ENCODE measurements at regions not wholly inside any gene's neighbourhood (a gene's known extent, or its start where the extent isn't known, plus 50 kb on each side); places are given as distances from the start of the nearest gene placed in this dataset.

GRCh38 chr21:17044696-17045095, 468.1 kb upstream of the CXADR start:
- Histone ChIP-seq H3K36me3 (ENCODE audit: control insufficient read depth in 1 of 2, insufficient read depth in 2 of 2, low read length in 2 of 2) (no peaks in the 10 kb centered on the region), H3K4me3 (ENCODE audit: low read depth in 1 of 2, low read length in 2 of 2) (no peak overlapping the region), H3K27me3 (ENCODE audit: control insufficient read depth in 1 of 2, insufficient read depth in 2 of 2, low read length in 2 of 2) (no peaks in the 10 kb centered on the region), H3K27ac (ENCODE audit: low read depth, low read length) (no peak overlapping the region), H3K9me3 (ENCODE audit: control insufficient read depth in 1 of 2, low read length in 2 of 2) (peaks cover 7 to 31% of the 10 kb centered on the region in 2 donors), H3K9ac (ENCODE audit: low read depth in 1 of 2, low read length in 2 of 2) (no peak overlapping the region), H3K4me1 (ENCODE audit: control insufficient read depth in 1 of 2, insufficient read depth in 2 of 2, low read length in 2 of 2) (no peaks in the 10 kb centered on the region)

- H3K9ac ChIP-seq (ENCODE audit: low read depth in 1 of 2, low read length in 2 of 2): no peak overlapping the region
- H3K4me1 ChIP-seq (ENCODE audit: control insufficient read depth in 1 of 2, insufficient read depth in 2 of 2, low read length in 2 of 2): no peaks in the 10 kb centered on the region
- H3K36me3 ChIP-seq (ENCODE audit: control insufficient read depth in 1 of 2, insufficient read depth in 2 of 2, low read length in 2 of 2): no peaks in the 10 kb centered on the region
- H3K4me3 ChIP-seq (ENCODE audit: low read depth in 1 of 2, low read length in 2 of 2): no peak overlapping the region
- H3K27ac ChIP-seq (ENCODE audit: low read depth, low read length): no peak overlapping the region
- H3K27me3 ChIP-seq (ENCODE audit: control insufficient read depth in 1 of 2, insufficient read depth in 2 of 2, low read length in 2 of 2): no peaks in the 10 kb centered on the region
- peaks cover 7 to 35% of the 10 kb centered on the region in 2 donors for H3K9me3 ChIP-seq (ENCODE audit: control insufficient read depth in 1 of 2, low read length in 2 of 2)
Observed at GRCh38 chr21:17045214-17045853, 467.5 kb upstream of the CXADR start.

- Histone ChIP-seq H3K4me1 (ENCODE audit: control insufficient read depth in 1 of 2, insufficient read depth in 2 of 2, low read length in 2 of 2) (no peaks in the 10 kb centered on the region), H3K27me3 (ENCODE audit: control insufficient read depth in 1 of 2, insufficient read depth in 2 of 2, low read length in 2 of 2) (no peaks in the 10 kb centered on the region), H3K36me3 (ENCODE audit: control insufficient read depth in 1 of 2, insufficient read depth in 2 of 2, low read length in 2 of 2) (no peaks in the 10 kb centered on the region), H3K9ac (ENCODE audit: low read depth in 1 of 2, low read length in 2 of 2) (no peak overlapping the region), H3K4me3 (ENCODE audit: low read depth in 1 of 2, low read length in 2 of 2) (no peak overlapping the region), H3K27ac (ENCODE audit: low read depth, low read length) (no peak overlapping the region), H3K9me3 (ENCODE audit: control insufficient read depth in 1 of 2, low read length in 2 of 2) (peaks cover 7 to 29% of the 10 kb centered on the region in 2 donors)
Observed at GRCh38 chr21:17048974-17049373, 463.9 kb upstream of the CXADR start.

GRCh38 chr21:17050156-17050555, 462.7 kb upstream of the CXADR start:
- H3K36me3 ChIP-seq (ENCODE audit: control insufficient read depth in 1 of 2, insufficient read depth in 2 of 2, low read length in 2 of 2): no peaks in the 10 kb centered on the region
- H3K9ac ChIP-seq (ENCODE audit: low read depth in 1 of 2, low read length in 2 of 2): no peak overlapping the region

GRCh38 chr21:17050646-17051045, 462.2 kb upstream of the CXADR start:
- Histone ChIP-seq H3K9me3 (ENCODE audit: control insufficient read depth in 1 of 2, low read length in 2 of 2) (peaks cover 7 to 21% of the 10 kb centered on the region in 2 donors), H3K4me3 (ENCODE audit: low read depth in 1 of 2, low read length in 2 of 2) (no peak overlapping the region), H3K9ac (ENCODE audit: low read depth in 1 of 2, low read length in 2 of 2) (no peak overlapping the region), H3K27me3 (ENCODE audit: control insufficient read depth in 1 of 2, insufficient read depth in 2 of 2, low read length in 2 of 2) (no peaks in the 10 kb centered on the region), H3K27ac (ENCODE audit: low read depth, low read length) (no peak overlapping the region), H3K4me1 (ENCODE audit: control insufficient read depth in 1 of 2, insufficient read depth in 2 of 2, low read length in 2 of 2) (no peaks in the 10 kb centered on the region), H3K36me3 (ENCODE audit: control insufficient read depth in 1 of 2, insufficient read depth in 2 of 2, low read length in 2 of 2) (no peaks in the 10 kb centered on the region)

More at GRCh38 chr21:17050156-17050555, 462.7 kb upstream of the CXADR start:
- H3K27ac ChIP-seq (ENCODE audit: low read depth, low read length): no peak overlapping the region
- no peaks in the 10 kb centered on the region for H3K4me1 ChIP-seq (ENCODE audit: control insufficient read depth in 1 of 2, insufficient read depth in 2 of 2, low read length in 2 of 2)
- H3K4me3 ChIP-seq (ENCODE audit: low read depth in 1 of 2, low read length in 2 of 2): no peak overlapping the region
- H3K27me3 ChIP-seq (ENCODE audit: control insufficient read depth in 1 of 2, insufficient read depth in 2 of 2, low read length in 2 of 2): no peaks in the 10 kb centered on the region
- peaks cover 7 to 21% of the 10 kb centered on the region in 2 donors for H3K9me3 ChIP-seq (ENCODE audit: control insufficient read depth in 1 of 2, low read length in 2 of 2)

GRCh38 chr21:17051054-17051453, 461.8 kb upstream of the CXADR start:
- H3K4me3 ChIP-seq (ENCODE audit: low read depth in 1 of 2, low read length in 2 of 2): no peak overlapping the region
- H3K4me1 ChIP-seq (ENCODE audit: control insufficient read depth in 1 of 2, insufficient read depth in 2 of 2, low read length in 2 of 2): no peaks in the 10 kb centered on the region
- no peaks in the 10 kb centered on the region for H3K36me3 ChIP-seq (ENCODE audit: control insufficient read depth in 1 of 2, insufficient read depth in 2 of 2, low read length in 2 of 2)
- H3K9me3 ChIP-seq (ENCODE audit: control insufficient read depth in 1 of 2, low read length in 2 of 2): peaks cover 7 to 25% of the 10 kb centered on the region in 2 donors
- no peaks in the 10 kb centered on the region for H3K27me3 ChIP-seq (ENCODE audit: control insufficient read depth in 1 of 2, insufficient read depth in 2 of 2, low read length in 2 of 2)
- H3K9ac ChIP-seq (ENCODE audit: low read depth in 1 of 2, low read length in 2 of 2): no peak overlapping the region
- H3K27ac ChIP-seq (ENCODE audit: low read depth, low read length): no peak overlapping the region

GRCh38 chr21:17053321-17053720, 459.5 kb upstream of the CXADR start:
- H3K9ac ChIP-seq (ENCODE audit: low read depth in 1 of 2, low read length in 2 of 2): no peak overlapping the region
- H3K36me3 ChIP-seq (ENCODE audit: control insufficient read depth in 1 of 2, insufficient read depth in 2 of 2, low read length in 2 of 2): no peaks in the 10 kb centered on the region
- H3K27ac ChIP-seq (ENCODE audit: low read depth, low read length): no peak overlapping the region
- peaks cover 7 to 32% of the 10 kb centered on the region in 2 donors for H3K9me3 ChIP-seq (ENCODE audit: control insufficient read depth in 1 of 2, low read length in 2 of 2)
- no peak overlapping the region for H3K4me3 ChIP-seq (ENCODE audit: low read depth in 1 of 2, low read length in 2 of 2)
- H3K27me3 ChIP-seq (ENCODE audit: control insufficient read depth in 1 of 2, insufficient read depth in 2 of 2, low read length in 2 of 2): no peaks in the 10 kb centered on the region
- H3K4me1 ChIP-seq (ENCODE audit: control insufficient read depth in 1 of 2, insufficient read depth in 2 of 2, low read length in 2 of 2): no peaks in the 10 kb centered on the region

- Histone ChIP-seq H3K36me3 (ENCODE audit: control insufficient read depth in 1 of 2, insufficient read depth in 2 of 2, low read length in 2 of 2) (no peaks in the 10 kb centered on the region), H3K4me3 (ENCODE audit: low read depth in 1 of 2, low read length in 2 of 2) (no peak overlapping the region), H3K9ac (ENCODE audit: low read depth in 1 of 2, low read length in 2 of 2) (no peak overlapping the region), H3K9me3 (ENCODE audit: control insufficient read depth in 1 of 2, low read length in 2 of 2) (peaks cover 0 to 11% of the 10 kb centered on the region in 2 donors), H3K4me1 (ENCODE audit: control insufficient read depth in 1 of 2, insufficient read depth in 2 of 2, low read length in 2 of 2) (no peaks in the 10 kb centered on the region), H3K27me3 (ENCODE audit: control insufficient read depth in 1 of 2, insufficient read depth in 2 of 2, low read length in 2 of 2) (no peaks in the 10 kb centered on the region), H3K27ac (ENCODE audit: low read depth, low read length) (no peak overlapping the region)
Observed at GRCh38 chr21:17059936-17060335, 452.9 kb upstream of the CXADR start.

- no peaks in the 10 kb centered on the region for H3K4me1 ChIP-seq (ENCODE audit: control insufficient read depth in 1 of 2, insufficient read depth in 2 of 2, low read length in 2 of 2)
- no peaks in the 10 kb centered on the region for H3K27me3 ChIP-seq (ENCODE audit: control insufficient read depth in 1 of 2, insufficient read depth in 2 of 2, low read length in 2 of 2)
- H3K27ac ChIP-seq (ENCODE audit: low read depth, low read length): no peak overlapping the region
- H3K9ac ChIP-seq (ENCODE audit: low read depth in 1 of 2, low read length in 2 of 2): no peak overlapping the region
- no peak overlapping the region for H3K4me3 ChIP-seq (ENCODE audit: low read depth in 1 of 2, low read length in 2 of 2)
- H3K36me3 ChIP-seq (ENCODE audit: control insufficient read depth in 1 of 2, insufficient read depth in 2 of 2, low read length in 2 of 2): no peaks in the 10 kb centered on the region
- peaks cover 0 to 14% of the 10 kb centered on the region in 2 donors for H3K9me3 ChIP-seq (ENCODE audit: control insufficient read depth in 1 of 2, low read length in 2 of 2)
Observed at GRCh38 chr21:17066006-17066405, 446.8 kb upstream of the CXADR start.

- H3K27me3 ChIP-seq (ENCODE audit: control insufficient read depth in 1 of 2, insufficient read depth in 2 of 2, low read length in 2 of 2): no peaks in the 10 kb centered on the region
- H3K9ac ChIP-seq (ENCODE audit: low read depth in 1 of 2, low read length in 2 of 2): no peak overlapping the region
- no peak overlapping the region for H3K4me3 ChIP-seq (ENCODE audit: low read depth in 1 of 2, low read length in 2 of 2)
- H3K9me3 ChIP-seq (ENCODE audit: control insufficient read depth in 1 of 2, low read length in 2 of 2): peaks cover 0 to 17% of the 10 kb centered on the region in 2 donors
- no peaks in the 10 kb centered on the region for H3K4me1 ChIP-seq (ENCODE audit: control insufficient read depth in 1 of 2, insufficient read depth in 2 of 2, low read length in 2 of 2)
- no peaks in the 10 kb centered on the region for H3K36me3 ChIP-seq (ENCODE audit: control insufficient read depth in 1 of 2, insufficient read depth in 2 of 2, low read length in 2 of 2)
- no peak overlapping the region for H3K27ac ChIP-seq (ENCODE audit: low read depth, low read length)
Observed at GRCh38 chr21:17071093-17071492, 441.8 kb upstream of the CXADR start.

Data from duodenal mucosa (tissue), 2 donors.